Uterus (tissue), 3 donors: ENCODE measurements at regions not wholly inside any gene's neighbourhood (a gene's known extent, or its start where the extent isn't known, plus 50 kb on each side); places are given as distances from the start of the nearest gene placed in this dataset.

Source experiments
- DNase-seq, 2 donors: peaks; one replicate each; pipeline ENCODE4 v3.0.0-alpha.2; 2019 to 2020
- H3K27ac ChIP-seq, 2 donors: fragments of 200-600 bp; sonication (generic); 1 replicate in 1 of 2; 2 replicates in 1 of 2; pipeline ENCODE4 v1.5.1; 2016 to 2018
- H3K27me3 ChIP-seq, 2 donors: fragments of 200-600 bp; sonication (generic); one replicate each; pipeline ENCODE4 v1.5.1; 2018 to 2019; ENCODE audit warnings: control low read depth in 1 of 2
- H3K36me3 ChIP-seq, 2 donors: fragments of 200-600 bp; sonication (generic); one replicate each; pipeline ENCODE4 v1.5.1; 2019; ENCODE audit warnings: control low read depth in 1 of 2
- H3K4me1 ChIP-seq, 2 donors: fragments of 200-600 bp; sonication (generic); one replicate each; pipeline ENCODE4 v1.5.1; 2018 to 2019; ENCODE audit warnings: control low read depth in 1 of 2
- H3K4me3 ChIP-seq, 2 donors: fragments of 200-600 bp; sonication (generic); 1 replicate in 1 of 2; 2 replicates in 1 of 2; pipeline ENCODE4 v1.5.1; 2018 to 2019; ENCODE audit warnings: mild to moderate bottlenecking in 1 of 2
- H3K9me3 ChIP-seq, 2 donors: fragments of 200-600 bp; sonication (generic); one replicate each; pipeline ENCODE4 v1.5.1; 2019; ENCODE audit warnings: control low read depth in 1 of 2
- POLR2A ChIP-seq, 2 donors: fragments of 450-650 bp; IDR thresholded peaks; one replicate each; pipeline ENCODE4 v1.6.1; 2016; ENCODE audit warnings: antibody characterized with exemption in 2 of 2, mild to moderate bottlenecking in 1 of 2, moderate library complexity in 1 of 2
- intact Hi-C: fragments of 100-400 bp; cut with DNase I; formaldehyde crosslinking; loops from one replicate; pipeline ENCODE4 v1.15.1; 2023; ENCODE audit warnings: low total_unique reads
- TF ChIP-seq, protein P1 (sequence below), 4 experiments: fragments of 200-600 bp in 2 of 4; fragments of 450-650 bp in 2 of 4; sonication (generic) in 2 of 4; IDR thresholded peaks; one replicate each; pipeline ENCODE4 v1.5.1; 2016 to 2019; ENCODE audit warnings: antibody characterized with exemption in 4 of 4, mild to moderate bottlenecking in 2 of 4, moderate library complexity in 1 of 4
- donor health status: DM: yes; HTN: yes; CAD: no.

DNA sequence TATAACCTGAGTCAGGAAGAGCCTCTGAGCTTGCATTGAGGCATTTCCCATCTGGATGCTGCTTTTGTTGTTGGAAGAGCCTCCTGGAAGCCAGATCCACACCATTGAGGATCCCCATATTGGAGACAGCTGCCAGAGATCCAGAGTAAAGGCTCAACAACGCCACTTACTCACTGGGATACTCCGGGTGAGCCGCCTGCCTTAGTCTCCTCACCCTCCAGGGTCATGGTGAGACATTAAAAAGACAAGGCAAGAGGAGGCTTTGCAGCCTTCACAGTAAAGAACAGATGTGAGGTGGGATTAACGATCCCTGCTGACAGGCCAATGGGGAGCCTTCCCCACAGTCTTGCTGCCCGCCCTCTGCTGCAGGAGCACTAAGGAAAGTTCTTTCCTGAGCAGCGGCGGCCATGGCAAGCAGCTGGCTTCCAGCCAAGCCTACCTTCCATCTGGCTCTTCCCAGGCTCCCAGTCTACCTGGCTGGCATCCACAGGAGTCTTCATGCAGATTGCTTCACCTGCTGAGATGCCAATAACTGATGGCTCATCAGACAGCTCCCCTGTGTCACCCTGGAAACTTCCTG is 198.5 kb downstream of the CYLD start:
- H3K4me3 ChIP-seq = no peak overlapping the region
- H3K27ac ChIP-seq = no peak overlapping the region
- intact Hi-C loops = no loop called here
- no peaks in the 10 kb centered on the region for H3K27me3 ChIP-seq
- no peaks in the 10 kb centered on the region for H3K9me3 ChIP-seq
- H3K36me3 ChIP-seq = no peaks in the 10 kb centered on the region
- no peak for TF ChIP-seq POLR2A (IDR thresholded peaks at IDR 0.05)
- TF ChIP-seq, protein P1, sequence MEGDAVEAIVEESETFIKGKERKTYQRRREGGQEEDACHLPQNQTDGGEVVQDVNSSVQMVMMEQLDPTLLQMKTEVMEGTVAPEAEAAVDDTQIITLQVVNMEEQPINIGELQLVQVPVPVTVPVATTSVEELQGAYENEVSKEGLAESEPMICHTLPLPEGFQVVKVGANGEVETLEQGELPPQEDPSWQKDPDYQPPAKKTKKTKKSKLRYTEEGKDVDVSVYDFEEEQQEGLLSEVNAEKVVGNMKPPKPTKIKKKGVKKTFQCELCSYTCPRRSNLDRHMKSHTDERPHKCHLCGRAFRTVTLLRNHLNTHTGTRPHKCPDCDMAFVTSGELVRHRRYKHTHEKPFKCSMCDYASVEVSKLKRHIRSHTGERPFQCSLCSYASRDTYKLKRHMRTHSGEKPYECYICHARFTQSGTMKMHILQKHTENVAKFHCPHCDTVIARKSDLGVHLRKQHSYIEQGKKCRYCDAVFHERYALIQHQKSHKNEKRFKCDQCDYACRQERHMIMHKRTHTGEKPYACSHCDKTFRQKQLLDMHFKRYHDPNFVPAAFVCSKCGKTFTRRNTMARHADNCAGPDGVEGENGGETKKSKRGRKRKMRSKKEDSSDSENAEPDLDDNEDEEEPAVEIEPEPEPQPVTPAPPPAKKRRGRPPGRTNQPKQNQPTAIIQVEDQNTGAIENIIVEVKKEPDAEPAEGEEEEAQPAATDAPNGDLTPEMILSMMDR (IDR thresholded peaks at IDR 0.05) = no peak
- no peak for DNase-seq
- no peaks in the 10 kb centered on the region for H3K4me1 ChIP-seq

DNA sequence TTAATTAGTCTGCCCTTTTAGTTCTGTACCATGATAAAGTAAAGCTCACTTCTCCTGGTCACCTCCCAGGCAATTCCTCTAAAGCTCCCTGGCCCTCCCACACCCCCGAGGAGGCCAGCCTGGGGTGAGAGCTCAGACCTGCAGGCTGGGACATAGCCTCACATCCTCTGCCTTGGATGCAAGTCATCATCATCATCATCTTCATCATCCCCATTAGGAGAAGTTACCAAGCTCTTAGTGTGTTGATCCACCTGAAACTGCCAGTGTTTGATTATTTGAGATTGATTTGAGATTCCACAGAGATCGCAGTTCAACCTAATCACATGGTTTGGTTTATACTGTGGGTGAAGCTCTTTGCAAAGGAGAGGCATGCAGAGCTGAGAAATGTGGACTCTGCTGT is 197.5 kb downstream of the CYLD start:
- DNase-seq = no peak
- intact Hi-C loops = no loop called here
- no peak overlapping the region for H3K27ac ChIP-seq

DNA sequence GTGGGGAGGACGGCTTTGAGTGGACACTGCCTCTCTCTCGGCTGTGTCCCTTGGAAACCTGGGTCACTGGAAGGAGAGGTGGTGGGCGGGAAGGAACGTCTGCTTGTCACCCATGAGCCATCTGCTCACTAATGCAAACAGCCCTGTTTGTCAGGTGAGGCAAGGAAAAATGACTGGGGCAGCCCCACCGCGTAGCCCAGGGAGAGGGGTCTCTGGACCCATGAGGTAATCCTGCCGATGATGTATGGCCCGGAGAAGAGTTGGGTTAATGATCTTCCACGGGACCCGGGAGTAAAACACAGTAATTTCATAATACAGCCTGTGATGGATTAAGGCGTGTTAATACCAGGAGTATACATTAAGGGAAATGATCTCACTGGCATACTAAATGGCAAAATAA is 197.0 kb downstream of the CYLD start:
- TF ChIP-seq POLR2A (IDR thresholded peaks at IDR 0.05) = no peak
- TF ChIP-seq, protein P1 (IDR thresholded peaks at IDR 0.05) = no peak
- no peaks in the 10 kb centered on the region for H3K9me3 ChIP-seq
- no peak overlapping the region for H3K27ac ChIP-seq
- H3K4me3 ChIP-seq = no peak overlapping the region
- no peak for DNase-seq
- H3K36me3 ChIP-seq = no peaks in the 10 kb centered on the region
- no peaks in the 10 kb centered on the region for H3K27me3 ChIP-seq
- intact Hi-C loops = no loop called here
- H3K4me1 ChIP-seq = no peaks in the 10 kb centered on the region

More for the DNA sequence above, 197.5 kb downstream of the CYLD start:
- Histone ChIP-seq H3K4me3 (no peak overlapping the region), H3K27me3 (no peaks in the 10 kb centered on the region), H3K9me3 (no peaks in the 10 kb centered on the region), H3K36me3 (no peaks in the 10 kb centered on the region), H3K4me1 (no peaks in the 10 kb centered on the region)
- TF ChIP-seq, protein P1 (IDR thresholded peaks at IDR 0.05) = no peak

DNA sequence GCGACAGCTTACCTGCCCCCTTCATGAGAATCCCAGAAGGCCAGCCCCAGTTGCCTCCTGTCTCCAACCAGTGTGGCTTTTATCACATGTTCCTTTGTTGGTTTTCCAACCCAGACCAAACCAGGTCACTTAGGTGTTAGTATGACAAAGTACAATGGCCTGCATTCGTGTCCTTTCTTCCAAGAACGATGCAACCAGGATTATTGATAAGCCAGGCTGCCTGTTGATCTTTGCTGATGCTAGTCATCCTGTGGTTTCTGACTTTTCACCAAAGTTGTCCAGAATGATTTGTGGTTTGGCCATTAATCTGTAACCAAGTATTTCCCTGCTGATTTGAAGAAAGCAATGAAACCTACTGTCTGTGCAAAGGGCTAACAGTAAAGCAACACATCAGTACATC is 191.4 kb downstream of the CYLD start:
- H3K4me3 ChIP-seq = no peak overlapping the region
- no peak for DNase-seq
- H3K36me3 ChIP-seq = no peaks in the 10 kb centered on the region
- H3K27me3 ChIP-seq = no peaks in the 10 kb centered on the region
- no peaks in the 10 kb centered on the region for H3K9me3 ChIP-seq
- intact Hi-C loops = no loop called here
- no peak for TF ChIP-seq POLR2A (IDR thresholded peaks at IDR 0.05)
- TF ChIP-seq, protein P1 (IDR thresholded peaks at IDR 0.05) = no peak
- H3K27ac ChIP-seq = no peak overlapping the region
- H3K4me1 ChIP-seq = no peaks in the 10 kb centered on the region

DNA sequence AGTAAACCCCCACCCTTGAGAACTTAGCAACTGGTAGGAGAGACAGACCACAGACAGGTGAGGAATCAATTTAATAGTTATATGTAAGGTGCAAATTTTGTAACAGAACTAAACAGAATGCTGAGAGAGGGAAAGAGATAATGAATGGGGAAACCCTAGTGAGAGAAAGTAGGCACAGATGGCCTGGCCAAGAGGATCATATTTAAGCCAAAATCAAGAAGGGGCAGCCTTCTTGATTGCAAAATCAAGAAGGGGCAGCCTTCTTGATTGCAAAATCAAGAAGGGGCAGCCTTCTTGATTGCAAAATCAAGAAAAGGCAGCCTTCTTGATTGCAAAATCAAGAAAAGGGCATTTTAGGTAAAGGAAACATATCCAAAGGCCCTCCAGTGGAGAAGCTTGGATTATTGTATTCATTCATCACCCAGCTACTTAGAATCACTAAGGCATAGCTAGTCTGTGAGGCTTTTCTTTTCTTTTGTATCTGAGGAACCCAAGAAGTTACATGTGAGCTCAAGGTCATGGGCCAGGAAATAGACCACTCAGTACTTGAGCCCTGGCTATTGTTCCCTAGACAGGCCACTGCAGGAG is 190.6 kb downstream of the CYLD start:
- Histone ChIP-seq H3K9me3 (no peaks in the 10 kb centered on the region), H3K4me1 (no peaks in the 10 kb centered on the region), H3K27ac (no peak overlapping the region), H3K36me3 (no peaks in the 10 kb centered on the region), H3K4me3 (no peak overlapping the region), H3K27me3 (no peaks in the 10 kb centered on the region)
- DNase-seq = no peak
- intact Hi-C loops = no loop called here
- TF ChIP-seq, protein P1 (IDR thresholded peaks at IDR 0.05) = no peak
- TF ChIP-seq POLR2A (IDR thresholded peaks at IDR 0.05) = no peak
